ENCODE measurements at regions not wholly inside any gene's neighbourhood (a gene's known extent, or its start where the extent isn't known, plus 50 kb on each side); places are given as distances from the start of the nearest gene placed in this dataset.

DNA sequence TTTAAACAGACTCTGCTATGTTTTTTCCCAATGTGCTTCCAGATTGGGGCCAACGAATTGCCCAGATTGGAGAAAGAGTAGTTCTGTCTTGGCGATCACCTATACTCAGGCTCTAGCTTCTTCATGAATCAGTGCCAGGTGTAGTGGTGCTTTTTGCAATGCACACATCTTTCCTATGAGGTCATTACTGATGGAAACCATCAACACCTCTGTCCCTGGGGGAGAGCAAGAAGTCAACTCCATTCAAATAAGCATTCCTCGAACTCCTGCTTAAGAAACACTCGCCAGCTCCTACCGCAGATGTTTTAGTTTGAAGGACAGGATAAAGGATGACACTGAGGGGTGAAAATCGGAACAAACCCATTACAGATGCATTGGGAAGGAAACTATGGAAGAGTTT is 156.5 kb upstream of the DKK2 start:
- H3K27ac ChIP-seq = no peak overlapping the region
- H3K9me3 ChIP-seq = no peaks in the 10 kb centered on the region
- TF ChIP-seq, protein P1, sequence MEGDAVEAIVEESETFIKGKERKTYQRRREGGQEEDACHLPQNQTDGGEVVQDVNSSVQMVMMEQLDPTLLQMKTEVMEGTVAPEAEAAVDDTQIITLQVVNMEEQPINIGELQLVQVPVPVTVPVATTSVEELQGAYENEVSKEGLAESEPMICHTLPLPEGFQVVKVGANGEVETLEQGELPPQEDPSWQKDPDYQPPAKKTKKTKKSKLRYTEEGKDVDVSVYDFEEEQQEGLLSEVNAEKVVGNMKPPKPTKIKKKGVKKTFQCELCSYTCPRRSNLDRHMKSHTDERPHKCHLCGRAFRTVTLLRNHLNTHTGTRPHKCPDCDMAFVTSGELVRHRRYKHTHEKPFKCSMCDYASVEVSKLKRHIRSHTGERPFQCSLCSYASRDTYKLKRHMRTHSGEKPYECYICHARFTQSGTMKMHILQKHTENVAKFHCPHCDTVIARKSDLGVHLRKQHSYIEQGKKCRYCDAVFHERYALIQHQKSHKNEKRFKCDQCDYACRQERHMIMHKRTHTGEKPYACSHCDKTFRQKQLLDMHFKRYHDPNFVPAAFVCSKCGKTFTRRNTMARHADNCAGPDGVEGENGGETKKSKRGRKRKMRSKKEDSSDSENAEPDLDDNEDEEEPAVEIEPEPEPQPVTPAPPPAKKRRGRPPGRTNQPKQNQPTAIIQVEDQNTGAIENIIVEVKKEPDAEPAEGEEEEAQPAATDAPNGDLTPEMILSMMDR (IDR thresholded peaks at IDR 0.05) = no peak
- H3K4me3 ChIP-seq = no peak overlapping the region
- no peak for ATAC-seq
- no peaks in the 10 kb centered on the region for H3K4me1 ChIP-seq
- H3K27me3 ChIP-seq = no peaks in the 10 kb centered on the region
- DNase-seq = no peak
- intact Hi-C loops (cut with DNase I) = no loop called here
- no peaks in the 10 kb centered on the region for H3K36me3 ChIP-seq

DNA sequence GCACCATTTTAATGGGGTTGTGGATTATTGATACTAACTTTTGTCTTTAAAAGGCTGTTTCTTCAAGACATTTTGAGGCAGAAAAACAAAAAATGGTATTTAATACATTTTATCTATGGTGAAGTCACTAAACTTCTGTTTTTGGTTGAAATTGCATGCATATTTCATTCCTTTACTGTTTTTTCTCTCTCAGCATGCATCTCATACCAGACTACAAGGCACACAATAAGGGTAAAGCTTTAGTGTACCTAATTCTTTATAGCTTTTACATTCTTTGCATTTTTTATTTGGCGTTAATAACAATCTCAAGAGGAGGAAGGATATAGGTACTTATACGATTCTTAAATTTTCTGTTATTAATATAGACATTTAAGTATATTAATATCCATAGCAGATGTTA is 151.0 kb upstream of the DKK2 start:
- no peaks in the 10 kb centered on the region for H3K27me3 ChIP-seq
- no peaks in the 10 kb centered on the region for H3K36me3 ChIP-seq
- no peak overlapping the region for H3K4me3 ChIP-seq
- ATAC-seq (no peak), DNase-seq (no peak)
- intact Hi-C loops (cut with DNase I) = no loop called here
- no peaks in the 10 kb centered on the region for H3K4me1 ChIP-seq
- H3K9me3 ChIP-seq = no peaks in the 10 kb centered on the region
- TF ChIP-seq, protein P1 (IDR thresholded peaks at IDR 0.05) = no peak
- no peak overlapping the region for H3K27ac ChIP-seq

DNA sequence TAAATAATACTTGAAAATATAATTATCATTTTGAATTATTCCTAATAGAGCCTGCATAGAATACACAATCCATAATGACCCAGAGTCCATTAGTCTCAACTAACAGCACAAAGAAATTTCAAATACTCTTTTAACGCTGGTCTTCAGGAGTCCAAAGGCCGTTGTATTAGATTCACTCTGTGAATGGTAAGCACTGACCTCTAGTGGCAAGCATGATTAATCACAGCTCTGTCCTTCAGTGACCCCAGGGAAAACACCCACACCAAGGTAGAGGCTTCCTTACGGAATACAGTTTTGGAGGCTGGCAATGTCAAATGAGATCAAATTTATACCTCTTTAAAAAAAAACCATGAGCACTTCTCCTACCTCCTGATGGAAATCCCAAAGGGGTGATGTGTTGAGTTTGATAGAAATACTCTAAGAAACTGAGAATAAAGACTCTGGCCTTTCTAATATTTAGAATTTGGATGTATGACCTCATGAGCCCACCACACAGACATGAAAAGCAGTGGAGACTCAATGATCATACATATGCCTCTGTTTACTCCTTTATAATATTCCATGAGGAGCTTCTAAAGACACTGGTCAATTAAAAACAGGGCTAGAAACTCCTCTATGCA is 147.2 kb upstream of the DKK2 start:
- H3K4me3 ChIP-seq = no peak overlapping the region
- ATAC-seq (peak; percentile 98), DNase-seq (peak in 2 of 4 donors; percentile 37 to 68)
- H3K36me3 ChIP-seq = no peaks in the 10 kb centered on the region
- no peaks in the 10 kb centered on the region for H3K27me3 ChIP-seq
- H3K9me3 ChIP-seq = no peaks in the 10 kb centered on the region
- H3K4me1 ChIP-seq = no peaks in the 10 kb centered on the region
- TF ChIP-seq, protein P1 (IDR thresholded peaks at IDR 0.05) = peak; percentile 56 to 71
- intact Hi-C loops (cut with DNase I) = no loop called here
- H3K27ac ChIP-seq = no peak overlapping the region

DNA sequence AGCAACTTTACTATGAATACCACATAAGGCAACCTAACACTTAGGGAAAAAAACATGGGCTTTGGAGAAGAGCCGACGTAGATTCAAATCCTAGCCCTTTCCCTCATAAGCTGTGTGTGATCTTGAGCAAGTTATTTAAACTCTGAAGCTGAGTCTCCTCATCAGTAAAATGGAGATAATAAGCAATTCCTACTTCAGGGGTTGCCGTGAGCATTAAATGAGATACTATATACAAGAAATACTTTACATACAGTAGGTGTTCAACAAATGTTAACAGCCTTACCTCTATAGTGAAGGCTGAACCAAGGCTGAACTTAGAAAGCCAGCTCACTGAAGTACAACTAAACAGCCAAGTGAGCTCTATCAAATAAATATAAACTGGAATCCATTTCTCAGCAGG is 146.2 kb upstream of the DKK2 start:
- ATAC-seq (no peak), DNase-seq (no peak)
- TF ChIP-seq, protein P1 (IDR thresholded peaks at IDR 0.05) = no peak
- Histone ChIP-seq H3K27ac (no peak overlapping the region), H3K4me3 (no peak overlapping the region), H3K9me3 (no peaks in the 10 kb centered on the region), H3K36me3 (no peaks in the 10 kb centered on the region), H3K4me1 (no peaks in the 10 kb centered on the region), H3K27me3 (no peaks in the 10 kb centered on the region)
- intact Hi-C loops (cut with DNase I) = no loop called here

DNA sequence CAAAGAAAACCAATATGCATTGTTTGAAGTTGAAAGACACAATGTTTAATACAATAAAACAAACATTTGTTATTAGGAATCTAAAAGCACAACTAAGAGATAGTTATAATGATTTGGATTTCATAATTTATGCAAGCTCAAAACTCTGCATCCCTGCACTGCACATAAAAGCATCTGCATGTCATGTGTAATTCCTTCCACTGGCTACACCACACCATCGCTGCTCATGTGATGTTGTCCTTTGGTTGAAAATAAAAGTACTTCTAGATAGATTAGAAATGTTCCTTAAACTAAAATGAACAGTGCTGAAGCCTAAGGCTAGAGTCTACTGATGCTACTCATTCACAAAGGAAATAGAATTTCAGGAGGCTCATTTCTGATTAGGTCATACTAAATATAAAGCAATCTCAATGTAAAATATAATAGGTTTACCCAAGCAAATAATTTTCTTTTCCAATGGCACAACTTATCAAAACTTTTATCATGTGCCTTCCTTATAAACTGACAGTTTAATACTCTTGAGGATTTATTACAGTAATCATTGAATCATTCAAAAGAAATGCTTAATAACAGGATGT is 130.8 kb upstream of the DKK2 start:
- H3K36me3 ChIP-seq = no peaks in the 10 kb centered on the region

More for the DNA sequence above, 130.8 kb upstream of the DKK2 start:
- ATAC-seq (no peak), DNase-seq (no peak)
- intact Hi-C loops (cut with DNase I) = no loop called here
- no peaks in the 10 kb centered on the region for H3K4me1 ChIP-seq
- H3K4me3 ChIP-seq = no peak overlapping the region
- no peak overlapping the region for H3K27ac ChIP-seq
- TF ChIP-seq, protein P1 (IDR thresholded peaks at IDR 0.05) = no peak
- H3K27me3 ChIP-seq = no peaks in the 10 kb centered on the region
- H3K9me3 ChIP-seq = peaks cover 0 to 17% of the 10 kb centered on the region in 2 donors
